ENCODE measurements at regions not wholly inside any gene's neighbourhood (a gene's known extent, or its start where the extent isn't known, plus 50 kb on each side); places are given as distances from the start of the nearest gene placed in this dataset.

DNA sequence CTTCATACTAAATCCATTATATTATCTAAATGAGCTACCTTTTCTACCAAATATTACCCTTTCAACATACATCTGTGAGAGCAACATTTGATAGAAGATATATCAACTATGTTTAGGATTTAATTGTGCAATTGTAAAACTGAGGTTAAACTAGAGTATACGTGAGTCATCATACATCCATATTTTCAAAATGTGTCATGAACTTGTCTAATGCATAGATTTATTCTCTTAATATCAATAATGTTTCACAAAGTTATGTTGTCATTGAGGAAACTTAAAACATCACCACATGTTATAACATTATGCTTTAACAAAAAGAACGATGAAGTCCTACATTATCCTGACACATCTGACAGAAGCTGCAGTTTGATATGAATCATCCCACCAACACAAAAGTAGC, 645.5 kb upstream of the NOVA1 start:
- ChIA-PET POLR2A (no interaction called here), CTCF (no interaction called here)
- BruUV-seq (replicated peaks), result no TSS peak
- no peaks in the 10 kb centered on the region for H3K9me3 ChIP-seq
- DNase-seq, result no peak
- Mint-ChIP-seq H3K4me3 (ENCODE audit: unreplicated experiment) (no peak overlapping the region), H3K36me3 (ENCODE audit: insufficient read depth, unreplicated experiment) (peaks cover 3% of the 10 kb centered on the region), H3K27me3 (ENCODE audit: insufficient read depth, unreplicated experiment) (no peaks in the 10 kb centered on the region), H3K9me3 (ENCODE audit: unreplicated experiment) (no peaks in the 10 kb centered on the region), H3K27ac (ENCODE audit: unreplicated experiment) (no peak overlapping the region), H3K4me1 (ENCODE audit: low read depth, unreplicated experiment) (no peaks in the 10 kb centered on the region)
- intact Hi-C loops (cut with micrococcal nuclease; ENCODE audit: unreplicated experiment), result no loop called here
- no peaks in the 10 kb centered on the region for H3K27me3 ChIP-seq (replicated peaks; ENCODE audit: control insufficient read depth, insufficient read depth, low read length)
- H3K4me3 ChIP-seq (ENCODE audit: low read depth, low read length), result no peak overlapping the region
- TF ChIP-seq, protein P1, sequence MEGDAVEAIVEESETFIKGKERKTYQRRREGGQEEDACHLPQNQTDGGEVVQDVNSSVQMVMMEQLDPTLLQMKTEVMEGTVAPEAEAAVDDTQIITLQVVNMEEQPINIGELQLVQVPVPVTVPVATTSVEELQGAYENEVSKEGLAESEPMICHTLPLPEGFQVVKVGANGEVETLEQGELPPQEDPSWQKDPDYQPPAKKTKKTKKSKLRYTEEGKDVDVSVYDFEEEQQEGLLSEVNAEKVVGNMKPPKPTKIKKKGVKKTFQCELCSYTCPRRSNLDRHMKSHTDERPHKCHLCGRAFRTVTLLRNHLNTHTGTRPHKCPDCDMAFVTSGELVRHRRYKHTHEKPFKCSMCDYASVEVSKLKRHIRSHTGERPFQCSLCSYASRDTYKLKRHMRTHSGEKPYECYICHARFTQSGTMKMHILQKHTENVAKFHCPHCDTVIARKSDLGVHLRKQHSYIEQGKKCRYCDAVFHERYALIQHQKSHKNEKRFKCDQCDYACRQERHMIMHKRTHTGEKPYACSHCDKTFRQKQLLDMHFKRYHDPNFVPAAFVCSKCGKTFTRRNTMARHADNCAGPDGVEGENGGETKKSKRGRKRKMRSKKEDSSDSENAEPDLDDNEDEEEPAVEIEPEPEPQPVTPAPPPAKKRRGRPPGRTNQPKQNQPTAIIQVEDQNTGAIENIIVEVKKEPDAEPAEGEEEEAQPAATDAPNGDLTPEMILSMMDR (IDR thresholded peaks at IDR 0.05; ENCODE audit: insufficient read depth in 1 of 2, low read depth in 1 of 2, low read length in 1 of 2, severe bottlenecking in 1 of 2, unreplicated experiment in 1 of 2), result no peak
- H3K4me1 ChIP-seq, result no peaks in the 10 kb centered on the region
- H3K36me3 ChIP-seq (ENCODE audit: control insufficient read depth, insufficient read depth, low read length), result no peaks in the 10 kb centered on the region

DNA sequence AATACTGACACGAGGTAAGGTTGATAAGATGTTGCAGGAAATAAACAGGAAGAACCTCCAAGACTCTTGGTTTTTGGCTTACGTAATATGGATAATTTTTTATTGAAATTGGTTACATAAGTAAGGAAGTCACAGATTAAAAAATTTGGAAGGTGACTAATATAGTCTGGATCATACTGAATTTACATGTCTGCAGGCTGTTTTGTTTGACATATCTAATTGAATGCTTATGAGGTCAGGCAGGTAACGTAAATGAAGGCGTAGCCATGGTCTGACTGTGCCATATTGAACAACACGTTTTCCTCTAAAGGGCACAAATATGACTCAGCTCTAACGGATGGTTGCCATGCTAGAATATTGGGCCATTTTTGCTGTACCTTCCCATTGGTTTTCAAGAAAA, 648.1 kb upstream of the NOVA1 start:
- ChIA-PET CTCF (no interaction called here), POLR2A (no interaction called here)
- Mint-ChIP-seq H3K4me3 (ENCODE audit: unreplicated experiment) (no peak overlapping the region), H3K36me3 (ENCODE audit: insufficient read depth, unreplicated experiment) (peaks cover 5% of the 10 kb centered on the region), H3K4me1 (ENCODE audit: low read depth, unreplicated experiment) (no peaks in the 10 kb centered on the region), H3K27me3 (ENCODE audit: insufficient read depth, unreplicated experiment) (no peaks in the 10 kb centered on the region), H3K9me3 (ENCODE audit: unreplicated experiment) (no peaks in the 10 kb centered on the region), H3K27ac (ENCODE audit: unreplicated experiment) (no peak overlapping the region)
- DNase-seq, result no peak
- intact Hi-C loops (cut with micrococcal nuclease; ENCODE audit: unreplicated experiment), result no loop called here
- H3K36me3 ChIP-seq (ENCODE audit: control insufficient read depth, insufficient read depth, low read length), result no peaks in the 10 kb centered on the region
- H3K9me3 ChIP-seq, result no peaks in the 10 kb centered on the region
- no peaks in the 10 kb centered on the region for H3K27me3 ChIP-seq (replicated peaks; ENCODE audit: control insufficient read depth, insufficient read depth, low read length)
- TF ChIP-seq, protein P1 (IDR thresholded peaks at IDR 0.05; ENCODE audit: insufficient read depth in 1 of 2, low read depth in 1 of 2, low read length in 1 of 2, severe bottlenecking in 1 of 2, unreplicated experiment in 1 of 2), result no peak
- H3K4me3 ChIP-seq (ENCODE audit: low read depth, low read length), result no peak overlapping the region
- no TSS peak for BruUV-seq (replicated peaks)
- H3K4me1 ChIP-seq, result no peaks in the 10 kb centered on the region

DNA sequence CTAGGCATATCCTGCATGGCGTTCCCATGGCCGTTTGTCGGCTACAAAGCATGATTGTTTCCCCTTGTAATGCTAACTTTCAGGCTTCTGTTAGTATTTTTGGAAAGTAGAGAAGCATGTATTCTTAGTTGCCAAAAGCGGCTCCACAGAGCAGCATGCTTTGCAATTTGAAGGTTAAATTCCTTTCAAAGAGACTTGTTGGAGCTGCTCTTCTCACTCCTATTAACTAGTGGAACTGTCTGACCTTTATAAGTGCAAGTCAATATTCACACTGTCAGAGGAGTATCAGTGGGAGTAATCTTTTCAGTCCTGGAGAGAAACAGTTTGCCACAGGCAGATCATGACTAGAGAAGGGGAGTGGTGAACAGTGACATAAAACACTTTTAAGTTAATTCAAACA, 656.1 kb upstream of the NOVA1 start:
- Histone ChIP-seq H3K4me1 (no peaks in the 10 kb centered on the region), H3K4me3 (ENCODE audit: low read depth, low read length) (no peak overlapping the region), H3K27me3 (replicated peaks; ENCODE audit: control insufficient read depth, insufficient read depth, low read length) (no peaks in the 10 kb centered on the region), H3K9me3 (no peaks in the 10 kb centered on the region), H3K36me3 (ENCODE audit: control insufficient read depth, insufficient read depth, low read length) (no peaks in the 10 kb centered on the region)
- H3K9me3 Mint-ChIP-seq (ENCODE audit: unreplicated experiment), result no peaks in the 10 kb centered on the region
- no peak overlapping the region for H3K27ac Mint-ChIP-seq (ENCODE audit: unreplicated experiment)
- no peak for DNase-seq
- ChIA-PET CTCF (no interaction called here), POLR2A (no interaction called here)
- peaks cover 3% of the 10 kb centered on the region for H3K27me3 Mint-ChIP-seq (ENCODE audit: insufficient read depth, unreplicated experiment)
- H3K4me1 Mint-ChIP-seq (ENCODE audit: low read depth, unreplicated experiment), result no peaks in the 10 kb centered on the region
- no TSS peak for BruUV-seq (replicated peaks)
- no peak overlapping the region for H3K4me3 Mint-ChIP-seq (ENCODE audit: unreplicated experiment)
- intact Hi-C loops (cut with micrococcal nuclease; ENCODE audit: unreplicated experiment), result no loop called here
- TF ChIP-seq, protein P1 (IDR thresholded peaks at IDR 0.05; ENCODE audit: insufficient read depth in 1 of 2, low read depth in 1 of 2, low read length in 1 of 2, severe bottlenecking in 1 of 2, unreplicated experiment in 1 of 2), result no peak
- no peaks in the 10 kb centered on the region for H3K36me3 Mint-ChIP-seq (ENCODE audit: insufficient read depth, unreplicated experiment)

Data from Caco-2 (cell line).